NCI-H748 treated with DMSO at 0.1 percent for 48 hours (cell line): ENCODE measurements at regions not wholly inside any gene's neighbourhood (a gene's known extent, or its start where the extent isn't known, plus 50 kb on each side); places are given as distances from the start of the nearest gene placed in this dataset.
"Not testable (repeated sequence)": the region's sequence is repeated elsewhere in the genome, so short reads cannot be mapped to it uniquely, and the experiment has no call there.

Experiments used
- DNase-seq: peaks from one replicate; lab custom pipeline; 2025; lab: John Stamatoyannopoulos, UW

GRCh38 chr2:56806924-56807323, 623.1 kb downstream of the CCDC85A start:
- DNase-seq = no peak

GRCh38 chr2:56807861-56808260, 624.1 kb downstream of the CCDC85A start:
- no peak for DNase-seq

- DNase-seq = no peak
Observed at GRCh38 chr2:56811401-56811800, 627.6 kb downstream of the CCDC85A start.

- no peak for DNase-seq
Observed at GRCh38 chr2:56812432-56812831, 628.6 kb downstream of the CCDC85A start.

- no peak for DNase-seq
Observed at GRCh38 chr2:56813490-56813889, 629.7 kb downstream of the CCDC85A start.

- DNase-seq = no peak
Observed at GRCh38 chr2:56816666-56817065, 632.9 kb downstream of the CCDC85A start.

- DNase-seq = no peak
Observed at GRCh38 chr2:56831780-56832179, 648.0 kb downstream of the CCDC85A start.

- no peak for DNase-seq
Observed at GRCh38 chr2:56834686-56835085, 650.9 kb downstream of the CCDC85A start.

GRCh38 chr2:56840009-56840408, 656.2 kb downstream of the CCDC85A start:
- DNase-seq = not testable (repeated sequence)

- no peak for DNase-seq
Observed at GRCh38 chr2:56860991-56861390, 677.2 kb downstream of the CCDC85A start.

- DNase-seq = no peak
Observed at GRCh38 chr2:56871644-56872043, 687.9 kb downstream of the CCDC85A start.

GRCh38 chr2:56874717-56875116, 690.9 kb downstream of the CCDC85A start:
- DNase-seq = no peak

GRCh38 chr2:56889738-56890137, 705.9 kb downstream of the CCDC85A start:
- no peak for DNase-seq

- DNase-seq = no peak
Observed at GRCh38 chr2:56892382-56892781, 708.6 kb downstream of the CCDC85A start.

- no peak for DNase-seq
Observed at GRCh38 chr2:56898986-56899385, 715.2 kb downstream of the CCDC85A start.

GRCh38 chr2:56912490-56912889, 728.7 kb downstream of the CCDC85A start:
- DNase-seq = no peak

GRCh38 chr2:56918790-56919189, 735.0 kb downstream of the CCDC85A start:
- no peak for DNase-seq

- no peak for DNase-seq
Observed at GRCh38 chr2:56933976-56934375, 750.2 kb downstream of the CCDC85A start.

- no peak for DNase-seq
Observed at GRCh38 chr2:56934866-56935265, 751.1 kb downstream of the CCDC85A start.

GRCh38 chr2:56940054-56940453, 756.3 kb downstream of the CCDC85A start:
- DNase-seq = no peak

GRCh38 chr2:56952871-56953270, 769.1 kb downstream of the CCDC85A start:
- no peak for DNase-seq

- DNase-seq = no peak
Observed at GRCh38 chr2:56960581-56960980, 776.8 kb downstream of the CCDC85A start.

- no peak for DNase-seq
Observed at GRCh38 chr2:56962673-56963072, 778.9 kb downstream of the CCDC85A start.

GRCh38 chr2:56969513-56969912, 785.7 kb downstream of the CCDC85A start:
- DNase-seq = no peak

- DNase-seq = no peak
Observed at GRCh38 chr2:56971383-56971974, 787.7 kb downstream of the CCDC85A start.
